K562 (cell line): ENCODE measurements at regions not wholly inside any gene's neighbourhood (a gene's known extent, or its start where the extent isn't known, plus 50 kb on each side); places are given as distances from the start of the nearest gene placed in this dataset.

Source experiments
- ATAC-seq: fragments of 200-7000 bp; cut with Tn5 transposase; 3 replicates; pipeline ENCODE4 v1.9.1; 2020; ENCODE audit warnings: moderate library complexity
- BruUV-seq: library from RNA; stranded (reverse); fragments of 400-500 nt; replicated peaks from 2 replicates; lab custom pipeline; 2021; lab: Mats Ljungman, UMichigan
- CTCF ChIA-PET: fragments of 300-600 bp; formaldehyde crosslinking; extraction: SDS; loops from one replicate; lab custom pipeline; 2021; ENCODE audit warnings: low intra/inter-chr PET ratio; lab: Yijun Ruan, JAX
- POLR2A ChIA-PET: fragments of 300-600, 350-650 bp; sonication (Branson Sonifier 250); formaldehyde crosslinking; extraction: SDS; loops from one replicate; lab custom pipeline; 2021; ENCODE audit warnings: antibody characterized with exemption, inconsistent platforms; lab: Yijun Ruan, JAX
- DNase-seq, 4 experiments: peaks; one replicate each; pipeline versions ENCODE4 v3.0.0 to v3.0.0-alpha.2; 2011 to 2018; ENCODE audit warnings: low spot score in 3 of 4, mixed read lengths in 3 of 4; ENCODE audit errors: extremely low read depth in 1 of 4
- FAIRE-seq: peaks from 2 replicates; lab custom pipeline; 2011; peaks lifted over from hg19 to GRCh38; lab: Jason Lieb, UNC
- H2AFZ ChIP-seq: 2 replicates; pipeline ENCODE4 v1.6.0; 2011; ENCODE audit warnings: low read depth, low read length, control low read depth, inconsistent platforms
- H3K27ac ChIP-seq: fragments of 200-600 bp; 3 replicates; pipeline ENCODE4 v1.8.0; 2011; ENCODE audit warnings: low read depth, mild to moderate bottlenecking, control low read depth, inconsistent platforms, low read length, moderate library complexity, mixed read lengths; ENCODE audit errors: extremely low read depth
- H3K27me3 ChIP-seq, 2 experiments: fragments of 300-600 bp in 1 of 2; 2 replicates in 1 of 2; 3 replicates in 1 of 2; pipeline versions ENCODE4 v1.6.0 to v1.8.0; 2011; ENCODE audit warnings: inconsistent platforms in 2 of 2, low read length in 2 of 2, mild to moderate bottlenecking in 1 of 2, mixed read lengths in 1 of 2, moderate library complexity in 1 of 2; ENCODE audit not compliant: control insufficient read depth in 2 of 2, insufficient read depth in 2 of 2
- H3K36me3 ChIP-seq: fragments of 300-600 bp; 3 replicates; pipeline ENCODE4 v1.8.0; 2011; ENCODE audit warnings: mild to moderate bottlenecking, low read length, inconsistent platforms; ENCODE audit not compliant: control insufficient read depth, insufficient read depth
- H3K4me1 ChIP-seq, 2 experiments: fragments of 200-600 bp in 1 of 2; replicated peaks in 1 of 2; 2 replicates in 1 of 2; 3 replicates in 1 of 2; pipeline versions ENCODE4 v1.5.1 to v1.8.0; 2011; ENCODE audit warnings: inconsistent platforms in 2 of 2, low read length in 2 of 2, mild to moderate bottlenecking in 1 of 2, mixed read lengths in 1 of 2, moderate library complexity in 1 of 2; ENCODE audit not compliant: control insufficient read depth in 2 of 2, insufficient read depth in 2 of 2
- H3K4me2 ChIP-seq: 2 replicates; pipeline ENCODE4 v1.6.1; 2011; ENCODE audit warnings: low read length, control low read depth, inconsistent platforms, mixed read lengths; ENCODE audit not compliant: insufficient read depth
- H3K4me3 ChIP-seq: fragments of 200-600 bp; sonication (generic), shearing (Covaris generic); 2 replicates; pipeline ENCODE4 v1.5.1; 2016; ENCODE audit warnings: control low read depth, inconsistent platforms
- H3K79me2 ChIP-seq: fragments of 200-600 bp; 3 replicates; pipeline ENCODE4 v1.8.0; 2011; ENCODE audit warnings: low read length, inconsistent platforms; ENCODE audit not compliant: control insufficient read depth, insufficient read depth
- H3K9ac ChIP-seq, 2 experiments: 2 replicates each; pipeline versions ENCODE4 v1.6.0 to v1.6.1; 2011; ENCODE audit warnings: low read depth in 2 of 2, low read length in 2 of 2, control low read depth in 1 of 2, inconsistent platforms in 1 of 2, mild to moderate bottlenecking in 1 of 2, mixed read lengths in 1 of 2; ENCODE audit not compliant: insufficient read depth in 1 of 2
- H3K9me1 ChIP-seq: one replicate; pipeline ENCODE4 v1.6.0; 2011; ENCODE audit warnings: inconsistent platforms, mild to moderate bottlenecking, low read length, moderate library complexity; ENCODE audit not compliant: control insufficient read depth, insufficient read depth
- H3K9me3 ChIP-seq: replicated peaks from 2 replicates; pipeline ENCODE4 v1.5.1; 2011; ENCODE audit warnings: low read depth, low read length, inconsistent platforms; ENCODE audit not compliant: control insufficient read depth, insufficient read depth
- H4K20me1 ChIP-seq: replicated peaks from 2 replicates; pipeline ENCODE4 v1.6.1; 2011; ENCODE audit warnings: low read length, inconsistent platforms, mixed read lengths; ENCODE audit not compliant: control insufficient read depth, insufficient read depth
- CXXC5 ChIP-seq: fragments of 250-450 bp; sonication (Bioruptor Pico); IDR thresholded peaks from 2 replicates; pipeline ENCODE4 v1.8.0; 2022; ENCODE audit warnings: inconsistent platforms, mild to moderate bottlenecking, moderate library complexity
- HDAC1 ChIP-seq, 2 experiments: fragments of 450-650 bp; IDR thresholded peaks; 2 replicates each; pipeline ENCODE4 v1.6.1; 2016 to 2017; ENCODE audit warnings: inconsistent platforms in 1 of 2, mild to moderate bottlenecking in 1 of 2, moderate library complexity in 1 of 2
- HDAC6 ChIP-seq: IDR thresholded peaks from 2 replicates; pipeline ENCODE4 v1.6.1; 2012; ENCODE audit warnings: low read depth, mild to moderate bottlenecking, control low read depth, inconsistent platforms, low read length, moderate library complexity
- HMG20B ChIP-seq: fragments of 250-450 bp; sonication (Bioruptor Pico); IDR thresholded peaks from 2 replicates; pipeline ENCODE4 v1.5.0; 2021; ENCODE audit warnings: mild to moderate bottlenecking
- HNRNPK ChIP-seq: fragments of 200-400 bp; formaldehyde crosslinking; IDR thresholded peaks from one replicate; pipeline ENCODE4 v1.6.1; 2018; ENCODE audit warnings: mild to moderate bottlenecking, low read depth, low read length; ENCODE audit not compliant: poor library complexity, severe bottlenecking
- MEF2A ChIP-seq: IDR thresholded peaks from 2 replicates; pipeline ENCODE4 v1.6.1; 2011; ENCODE audit warnings: low read depth, mild to moderate bottlenecking, low read length, moderate library complexity; ENCODE audit not compliant: control insufficient read depth
- NBN ChIP-seq: fragments of 450-650 bp; IDR thresholded peaks from 2 replicates; pipeline ENCODE4 v1.6.1; 2016; ENCODE audit warnings: low read depth, mild to moderate bottlenecking
- POLR2G ChIP-seq: fragments of 200-400 bp; formaldehyde crosslinking; IDR thresholded peaks from 2 replicates; pipeline ENCODE4 v1.6.1; 2017; ENCODE audit warnings: low read depth, mild to moderate bottlenecking, antibody characterized with exemption, low read length, moderate library complexity
- SIN3B ChIP-seq: fragments of 450-650 bp; IDR thresholded peaks from 2 replicates; pipeline ENCODE4 v1.6.1; 2017; ENCODE audit warnings: low read depth, mild to moderate bottlenecking, moderate library complexity
- SMAD2 ChIP-seq: fragments of 150-350 bp; IDR thresholded peaks from 2 replicates; pipeline ENCODE4 v1.6.1; 2014; ENCODE audit warnings: low read depth, mild to moderate bottlenecking, low read length
- STAG1 ChIP-seq: sonication (generic); formaldehyde crosslinking; IDR thresholded peaks from 2 replicates; pipeline ENCODE4 v1.5.0; 2020; ENCODE audit warnings: missing genetic modification reagents, borderline replicate concordance
- TRIM24 ChIP-seq, 2 experiments: fragments of 450-650 bp; IDR thresholded peaks; 2 replicates each; pipeline ENCODE4 v1.6.1; 2016
- ZBTB8A ChIP-seq: fragments of 450-650 bp; IDR thresholded peaks from 2 replicates; pipeline ENCODE4 v1.6.1; 2018; ENCODE audit warnings: mild to moderate bottlenecking, moderate library complexity; ENCODE audit not compliant: partially characterized antibody
- ZNF239 ChIP-seq: fragments of 250-450 bp; sonication (Bioruptor Pico); IDR thresholded peaks from 2 replicates; pipeline ENCODE4 v1.4.0; 2020; ENCODE audit warnings: mild to moderate bottlenecking
- ZNF583 ChIP-seq: fragments of 250-450 bp; sonication (Bioruptor Pico); IDR thresholded peaks from 2 replicates; pipeline ENCODE4 v1.4.0; 2020
- in situ Hi-C: fragments of 300-500 bp; cut with MboI; formaldehyde crosslinking; loops from 4 replicates; pipeline ENCODE4 v1.15.0; 2018; ENCODE audit warnings: inconsistent platforms, mixed read lengths
- intact Hi-C: fragments of 100-400 bp; cut with micrococcal nuclease; formaldehyde crosslinking; loops from 2 replicates; pipeline ENCODE4 v1.14.2; 2022
- TF ChIP-seq, protein P1 (sequence below): fragments of 250-450 bp; sonication (Bioruptor Pico); IDR thresholded peaks from 2 replicates; pipeline ENCODE4 v1.5.0; 2021; ENCODE audit warnings: mild to moderate bottlenecking, moderate library complexity
- TF ChIP-seq, protein P2 (sequence below), 2 experiments: fragments of 450-650 bp in 1 of 2; IDR thresholded peaks; 2 replicates each; pipeline ENCODE4 v1.6.1; 2011 to 2017; ENCODE audit warnings: low read depth in 2 of 2, antibody characterized with exemption in 1 of 2, borderline replicate concordance in 1 of 2, low read length in 1 of 2, mild to moderate bottlenecking in 1 of 2, mixed read lengths in 1 of 2; ENCODE audit not compliant: control insufficient read depth in 1 of 2

DNA sequence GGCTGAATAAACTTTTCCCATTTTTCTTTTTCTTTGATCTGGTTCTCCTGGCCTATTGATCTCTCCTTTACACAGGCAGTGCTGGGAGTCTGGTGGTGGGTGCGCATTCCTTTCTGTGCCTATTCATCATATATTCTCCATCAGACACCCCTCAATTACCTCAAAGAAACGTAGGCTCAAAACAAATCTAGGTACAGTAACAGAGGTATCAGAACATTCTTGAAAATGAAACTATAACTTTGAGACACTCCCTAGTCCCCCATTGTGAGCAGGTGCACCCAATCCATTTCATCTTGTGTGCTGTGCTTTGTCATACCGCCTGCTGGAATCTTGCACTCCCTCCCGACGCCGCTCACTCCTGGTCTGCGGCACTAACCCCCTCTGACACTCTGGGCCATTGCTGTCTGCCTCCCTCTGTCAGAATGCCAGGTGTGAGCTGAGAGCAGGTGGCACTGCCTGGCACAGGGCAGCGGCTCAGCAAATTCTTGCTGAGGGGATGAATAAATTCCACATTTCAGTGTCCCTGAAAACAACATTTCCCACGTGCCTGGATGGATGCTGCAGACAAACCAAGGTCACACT is 303.4 kb upstream of the EXOC2 start (continued):
- no peak for TF ChIP-seq HNRNPK
- no peak for TF ChIP-seq TRIM24 (IDR thresholded peaks at IDR 0.05)
- no peak for TF ChIP-seq NBN
- no peak for TF ChIP-seq ZNF239 (CRISPR knock-in tag)
- no peak for TF ChIP-seq HDAC1 (IDR thresholded peaks at IDR 0.05)
- no peak for TF ChIP-seq ZBTB8A
- no peak for TF ChIP-seq HDAC6

DNA sequence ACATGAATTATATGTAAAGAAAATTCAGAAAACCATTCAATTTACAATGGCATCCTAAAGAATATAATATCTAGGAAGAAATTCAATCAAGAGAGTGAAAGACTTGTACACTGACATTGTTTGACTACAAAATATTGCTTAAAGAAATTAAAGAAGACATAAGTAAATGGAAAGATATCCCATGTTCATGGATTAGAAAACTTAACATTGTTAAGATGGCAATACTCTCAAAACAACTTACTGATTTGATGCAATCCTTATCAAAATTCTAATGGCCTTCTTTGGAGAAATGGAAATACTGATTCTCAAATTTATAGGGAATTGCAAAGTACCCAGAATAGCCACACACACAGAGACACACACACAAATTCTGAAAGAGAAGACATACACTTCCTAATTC is 298.3 kb upstream of the EXOC2 start:
- DNase-seq (no peak), FAIRE-seq (no peak), ATAC-seq (no peak)
- Histone ChIP-seq H3K9ac (no peak overlapping the region), H3K9me1 (no peaks in the 10 kb centered on the region), H3K27me3 (peaks cover 0 to 17% of the 10 kb centered on the region in 2 experiments; a peak in 2 of 5 replicates), H2AFZ (no peak overlapping the region), H4K20me1 (no peaks in the 10 kb centered on the region), H3K9me3 (no peaks in the 10 kb centered on the region), H3K79me2 (no peaks in the 10 kb centered on the region), H3K4me2 (no peak overlapping the region), H3K36me3 (no peaks in the 10 kb centered on the region), H3K4me3 (no peak overlapping the region), H3K27ac (no peak overlapping the region), H3K4me1 (no peaks in the 10 kb centered on the region)
- intact Hi-C loops = no loop called here
- ChIA-PET POLR2A (no interaction called here), CTCF (no interaction called here)
- no TSS peak for BruUV-seq
- in situ Hi-C loops = no loop called here
- TF ChIP-seq STAG1 (CRISPR knock-in tag) = no peak
- TF ChIP-seq SIN3B = no peak
- no peak for TF ChIP-seq ZNF583 (CRISPR knock-in tag)
- TF ChIP-seq, protein P1, sequence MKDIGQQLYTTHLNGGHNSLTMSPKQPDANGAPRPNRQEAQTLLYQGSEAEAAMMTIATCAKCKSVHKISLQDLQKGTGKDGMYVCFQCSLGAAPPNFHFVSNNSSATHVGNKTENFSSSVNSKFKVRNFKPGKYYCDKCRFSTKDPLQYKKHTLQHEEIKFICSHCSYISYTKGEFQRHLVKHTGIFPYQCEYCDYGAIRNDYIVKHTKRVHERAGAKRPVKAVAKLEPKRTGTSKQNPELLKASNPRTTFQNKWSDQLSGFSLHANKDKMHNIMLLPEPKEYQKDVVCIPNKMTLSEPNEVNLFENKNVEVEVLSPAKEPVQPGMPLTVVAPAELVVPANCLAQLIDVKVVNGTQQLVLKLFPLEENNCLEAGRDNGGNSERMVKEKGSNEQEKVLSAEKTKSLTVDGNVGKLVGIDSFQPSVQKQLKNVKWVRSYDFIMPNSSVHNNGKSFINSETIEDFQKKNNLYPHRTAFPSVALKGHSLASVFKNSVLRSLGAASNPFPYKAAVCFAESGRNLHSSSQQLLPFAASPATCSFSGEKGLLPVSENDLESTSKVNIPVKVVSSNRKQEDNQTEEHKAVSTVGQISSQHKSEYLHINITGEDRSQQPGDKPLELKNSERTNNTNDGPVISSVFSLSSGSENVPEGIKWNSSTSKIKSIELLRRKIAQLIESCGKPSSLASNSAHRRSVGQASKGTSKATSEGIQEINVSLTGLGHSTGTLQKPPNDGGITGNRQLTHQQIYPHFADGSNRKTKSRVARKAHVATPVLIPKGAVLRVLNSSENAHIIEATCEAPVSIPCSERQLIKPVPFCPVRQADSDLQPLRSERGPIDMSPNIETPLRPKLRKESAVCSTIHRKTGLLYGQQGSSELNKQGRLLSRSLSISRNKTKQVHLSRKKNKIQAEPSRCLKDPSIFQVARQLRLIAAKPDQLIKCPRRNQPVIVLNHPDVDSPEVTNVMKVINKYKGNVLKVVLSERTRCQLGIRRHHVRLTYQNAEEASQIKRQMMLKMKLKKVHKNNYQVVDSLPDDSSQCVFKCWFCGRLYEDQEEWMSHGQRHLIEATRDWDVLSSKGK (CRISPR knock-in tag) = no peak
- TF ChIP-seq CXXC5 = no peak
- TF ChIP-seq POLR2G = no peak
- no peak for TF ChIP-seq HMG20B
- no peak for TF ChIP-seq SMAD2
- TF ChIP-seq, protein P2, sequence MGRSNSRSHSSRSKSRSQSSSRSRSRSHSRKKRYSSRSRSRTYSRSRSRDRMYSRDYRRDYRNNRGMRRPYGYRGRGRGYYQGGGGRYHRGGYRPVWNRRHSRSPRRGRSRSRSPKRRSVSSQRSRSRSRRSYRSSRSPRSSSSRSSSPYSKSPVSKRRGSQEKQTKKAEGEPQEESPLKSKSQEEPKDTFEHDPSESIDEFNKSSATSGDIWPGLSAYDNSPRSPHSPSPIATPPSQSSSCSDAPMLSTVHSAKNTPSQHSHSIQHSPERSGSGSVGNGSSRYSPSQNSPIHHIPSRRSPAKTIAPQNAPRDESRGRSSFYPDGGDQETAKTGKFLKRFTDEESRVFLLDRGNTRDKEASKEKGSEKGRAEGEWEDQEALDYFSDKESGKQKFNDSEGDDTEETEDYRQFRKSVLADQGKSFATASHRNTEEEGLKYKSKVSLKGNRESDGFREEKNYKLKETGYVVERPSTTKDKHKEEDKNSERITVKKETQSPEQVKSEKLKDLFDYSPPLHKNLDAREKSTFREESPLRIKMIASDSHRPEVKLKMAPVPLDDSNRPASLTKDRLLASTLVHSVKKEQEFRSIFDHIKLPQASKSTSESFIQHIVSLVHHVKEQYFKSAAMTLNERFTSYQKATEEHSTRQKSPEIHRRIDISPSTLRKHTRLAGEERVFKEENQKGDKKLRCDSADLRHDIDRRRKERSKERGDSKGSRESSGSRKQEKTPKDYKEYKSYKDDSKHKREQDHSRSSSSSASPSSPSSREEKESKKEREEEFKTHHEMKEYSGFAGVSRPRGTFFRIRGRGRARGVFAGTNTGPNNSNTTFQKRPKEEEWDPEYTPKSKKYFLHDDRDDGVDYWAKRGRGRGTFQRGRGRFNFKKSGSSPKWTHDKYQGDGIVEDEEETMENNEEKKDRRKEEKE (IDR thresholded peaks at IDR 0.05; ENCODE audit: borderline replicate concordance in 1 of 2, control insufficient read depth in 1 of 2, low read depth in 2 of 2, low read length in 1 of 2) = no peak
- no peak for TF ChIP-seq MEF2A
